Stimulated activated CD4-positive, alpha-beta T cell treated with anti-CD3 and anti-CD28 coated beads, Interleukin-2, amount 100 ng/mL, for 24 hours (primary cell): ENCODE measurements at regions not wholly inside any gene's neighbourhood (a gene's known extent, or its start where the extent isn't known, plus 50 kb on each side); places are given as distances from the start of the nearest gene placed in this dataset.

Experiments
- DNase-seq, 2 donors: peaks; one replicate each; pipeline ENCODE4 v3.0.0-alpha.2; 2020

DNA sequence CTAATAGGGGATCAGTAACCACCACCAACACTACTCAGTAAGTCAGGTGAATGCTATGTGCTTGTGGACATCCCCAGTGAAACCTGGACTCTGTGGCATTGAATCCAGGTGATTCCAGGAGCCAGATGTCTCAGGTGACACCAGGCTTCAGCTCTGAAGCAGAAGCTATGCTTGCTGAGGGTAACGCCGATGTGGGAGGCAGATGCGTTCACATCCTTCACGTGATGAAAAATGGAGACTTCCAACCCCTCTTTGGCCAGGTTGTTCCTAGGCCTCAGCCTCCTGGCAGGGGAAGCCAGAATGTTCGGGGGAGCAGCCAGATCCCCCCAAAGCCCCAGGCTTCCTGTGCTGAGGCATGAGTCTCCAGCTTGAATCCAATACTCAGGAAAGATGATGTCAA is 209.8 kb upstream of the PDE10A start:
- DNase-seq, result no peak

DNA sequence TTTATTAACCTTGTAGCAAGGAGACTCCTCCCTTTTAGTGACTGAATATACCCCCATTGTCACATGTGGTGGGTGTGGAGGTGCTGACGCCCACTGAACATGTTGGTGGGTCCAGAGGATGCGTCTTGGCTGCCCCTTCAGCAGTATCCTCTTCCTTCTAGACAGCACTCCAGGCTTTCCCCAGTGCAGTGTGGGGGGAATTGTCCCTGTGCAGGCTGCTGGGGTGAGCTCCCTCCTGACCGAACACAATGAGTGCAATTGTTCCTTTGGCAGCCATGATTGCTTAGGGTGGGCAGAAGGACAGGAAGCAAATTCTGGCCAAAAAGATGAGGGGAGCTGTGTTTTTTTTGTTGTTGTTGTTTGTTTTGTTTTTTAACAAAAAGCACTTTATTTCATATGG is 209.3 kb upstream of the PDE10A start:
- no peak for DNase-seq

DNA sequence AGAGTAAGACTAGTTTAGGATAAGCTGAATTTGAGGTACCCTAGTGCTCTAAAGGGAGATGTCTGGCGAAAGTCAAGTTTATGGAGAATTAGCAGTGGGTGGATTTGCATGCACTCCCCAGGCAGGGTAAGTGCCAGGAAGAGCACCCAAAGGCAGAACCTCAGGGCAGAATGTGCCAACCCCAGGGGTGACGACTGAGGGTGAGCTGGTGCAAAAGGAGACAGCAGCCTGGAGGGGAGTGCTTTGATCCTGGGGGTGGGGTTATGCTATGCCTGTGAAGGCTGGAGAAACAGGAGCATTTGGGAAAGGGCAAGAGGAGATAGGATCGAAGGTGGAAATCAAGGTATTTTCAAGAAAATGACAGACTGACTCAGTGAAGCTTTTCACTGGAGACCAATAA is 208.5 kb upstream of the PDE10A start:
- no peak for DNase-seq

DNA sequence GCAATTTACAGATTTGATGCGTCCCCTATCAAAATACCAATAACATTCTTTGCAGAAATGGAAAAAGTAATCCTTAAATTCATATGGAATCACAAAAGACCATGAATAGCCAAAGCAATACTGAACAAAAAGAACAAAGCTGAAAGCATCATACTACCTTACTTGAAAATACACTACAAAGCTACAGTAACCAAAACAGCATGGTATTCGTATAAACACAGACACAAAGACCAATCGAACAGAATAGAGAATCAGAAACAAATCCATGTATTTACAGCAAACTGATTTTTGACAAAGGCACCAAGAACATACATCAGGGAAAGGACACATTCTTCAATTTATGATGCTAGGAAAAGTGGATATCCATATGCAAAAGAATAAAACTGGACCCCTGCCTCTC is 206.5 kb upstream of the PDE10A start:
- DNase-seq, result no peak

DNA sequence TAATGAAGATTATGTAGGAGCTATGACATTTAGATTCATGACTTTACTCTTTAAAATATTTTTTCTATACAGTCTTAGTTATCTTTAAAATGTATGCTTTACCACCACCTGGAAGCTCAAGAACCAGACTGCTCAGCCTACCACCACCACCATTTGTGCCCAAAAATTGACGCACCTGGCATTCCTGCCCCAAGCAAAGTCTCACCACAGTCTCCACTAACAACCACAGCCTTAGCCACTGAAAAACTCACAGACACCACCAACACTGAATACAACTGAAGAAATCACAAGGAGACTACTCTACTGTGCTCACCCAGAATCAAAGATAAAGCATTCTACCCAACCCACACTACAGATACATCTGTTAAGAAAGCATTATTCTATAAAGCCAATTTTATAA is 201.9 kb upstream of the PDE10A start:
- no peak for DNase-seq

DNA sequence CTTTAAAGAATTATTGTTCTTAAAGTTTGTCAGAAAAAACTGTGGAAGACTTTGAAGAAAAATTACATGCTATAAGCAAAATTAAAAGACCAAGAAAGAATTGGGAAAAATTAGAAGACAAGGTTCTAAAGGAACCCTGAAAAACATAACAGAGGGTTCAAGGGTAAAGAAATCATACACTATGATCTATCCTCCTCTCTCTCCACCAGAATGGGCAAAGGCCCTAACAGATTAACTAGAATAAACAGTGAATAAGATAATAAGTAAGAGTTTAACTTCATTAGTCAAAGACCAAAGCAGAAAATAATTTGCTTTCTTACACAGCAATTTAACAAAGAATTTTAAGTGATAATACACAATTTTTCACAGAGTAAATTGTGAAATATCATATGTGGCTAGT is 201.2 kb upstream of the PDE10A start:
- no peak for DNase-seq

DNA sequence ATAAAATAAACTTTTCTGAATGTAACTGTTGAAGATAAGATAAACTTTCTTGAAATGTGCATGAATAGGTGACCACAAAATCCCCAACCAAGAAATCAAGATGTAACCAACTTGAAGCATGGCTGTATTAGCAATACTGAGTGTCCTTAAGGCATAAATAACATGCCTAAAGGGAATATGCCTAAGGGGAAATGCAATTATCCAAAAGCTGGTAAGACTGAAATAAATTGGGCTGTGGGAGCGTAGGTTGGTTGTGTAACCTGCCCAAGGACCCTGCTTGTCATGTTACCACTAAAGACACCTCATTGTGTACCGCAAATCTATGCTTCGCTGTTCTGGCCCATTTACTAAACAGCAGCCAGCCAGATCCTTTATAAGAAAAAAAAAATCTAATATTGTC is 200.8 kb upstream of the PDE10A start:
- DNase-seq, result no peak

DNA sequence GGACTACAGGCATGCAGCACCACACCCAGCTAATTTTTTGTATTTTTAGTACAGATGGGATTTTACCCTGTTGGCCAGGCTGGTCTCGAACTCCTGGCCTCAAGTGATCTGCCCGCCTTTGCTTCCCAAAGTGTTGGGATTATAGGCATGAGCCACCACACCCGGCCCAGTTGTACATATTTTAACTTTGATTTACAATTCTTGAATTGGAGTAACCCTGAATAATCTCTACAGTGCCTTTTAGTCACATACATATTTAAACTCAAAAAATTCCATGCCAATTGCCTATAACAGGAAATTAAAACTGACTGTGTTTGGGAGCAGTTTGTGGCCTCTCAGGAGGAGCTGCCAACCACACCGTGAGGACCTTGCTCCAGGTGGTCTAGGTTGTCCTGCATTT is 199.8 kb upstream of the PDE10A start:
- DNase-seq, result no peak

DNA sequence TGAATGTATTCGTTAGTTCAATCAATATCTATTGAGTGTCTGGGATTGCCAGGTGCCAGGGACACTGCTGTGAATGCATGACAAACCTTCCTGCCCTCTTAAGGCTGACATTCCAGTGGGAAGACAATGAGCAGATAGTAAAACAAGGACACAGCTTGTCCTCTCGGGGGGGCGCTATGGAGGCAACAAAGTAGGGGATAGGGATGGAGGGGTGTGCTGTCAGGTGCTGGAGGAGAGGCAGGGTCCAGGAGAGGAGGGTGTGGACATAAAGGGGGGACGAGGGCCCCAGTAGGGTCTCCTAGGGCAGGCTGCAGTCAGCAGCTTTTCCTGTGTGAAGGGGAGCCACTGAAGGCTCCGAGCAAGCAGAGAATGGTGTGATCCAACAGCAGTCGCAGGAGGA is 198.2 kb upstream of the PDE10A start:
- DNase-seq, result no peak

DNA sequence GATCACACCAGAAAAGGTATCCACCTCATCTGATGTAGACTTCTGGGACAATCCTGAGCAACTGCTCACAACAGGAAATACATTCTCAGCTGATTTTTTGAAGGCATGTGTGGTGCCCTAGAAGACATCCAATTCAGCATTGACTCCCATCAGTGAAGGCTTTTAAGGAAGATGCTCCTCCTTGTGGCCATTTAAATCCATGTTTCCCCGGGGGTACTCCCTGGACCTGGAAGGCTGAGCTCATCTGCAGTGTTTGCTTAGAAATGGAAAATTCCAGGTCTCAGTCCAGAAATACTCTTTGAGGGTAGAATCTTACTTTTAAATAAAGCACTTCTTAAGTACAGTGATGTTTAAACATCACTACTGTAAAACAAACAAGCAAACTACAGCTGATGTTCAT is 195.5 kb upstream of the PDE10A start:
- DNase-seq, result no peak

DNA sequence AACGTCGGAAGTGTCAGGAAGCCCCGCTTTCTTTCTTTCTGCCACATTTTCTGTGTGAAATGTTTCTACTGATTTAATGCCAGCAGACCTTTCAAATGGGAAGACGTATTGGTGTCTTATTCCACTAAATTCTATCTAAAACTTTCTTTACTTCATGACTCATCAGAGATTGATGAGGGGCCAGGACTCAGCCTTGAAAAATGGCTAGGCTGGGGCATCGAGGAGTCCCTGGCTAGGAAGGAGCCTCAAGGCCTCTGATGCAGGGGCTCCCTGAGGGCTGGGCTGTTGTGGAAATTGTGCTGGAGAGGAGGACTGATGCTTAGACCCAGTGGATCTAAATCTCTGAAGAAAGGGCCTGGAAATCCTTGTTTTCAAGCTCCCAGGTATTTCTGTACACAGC is 192.8 kb upstream of the PDE10A start:
- DNase-seq, result no peak

DNA sequence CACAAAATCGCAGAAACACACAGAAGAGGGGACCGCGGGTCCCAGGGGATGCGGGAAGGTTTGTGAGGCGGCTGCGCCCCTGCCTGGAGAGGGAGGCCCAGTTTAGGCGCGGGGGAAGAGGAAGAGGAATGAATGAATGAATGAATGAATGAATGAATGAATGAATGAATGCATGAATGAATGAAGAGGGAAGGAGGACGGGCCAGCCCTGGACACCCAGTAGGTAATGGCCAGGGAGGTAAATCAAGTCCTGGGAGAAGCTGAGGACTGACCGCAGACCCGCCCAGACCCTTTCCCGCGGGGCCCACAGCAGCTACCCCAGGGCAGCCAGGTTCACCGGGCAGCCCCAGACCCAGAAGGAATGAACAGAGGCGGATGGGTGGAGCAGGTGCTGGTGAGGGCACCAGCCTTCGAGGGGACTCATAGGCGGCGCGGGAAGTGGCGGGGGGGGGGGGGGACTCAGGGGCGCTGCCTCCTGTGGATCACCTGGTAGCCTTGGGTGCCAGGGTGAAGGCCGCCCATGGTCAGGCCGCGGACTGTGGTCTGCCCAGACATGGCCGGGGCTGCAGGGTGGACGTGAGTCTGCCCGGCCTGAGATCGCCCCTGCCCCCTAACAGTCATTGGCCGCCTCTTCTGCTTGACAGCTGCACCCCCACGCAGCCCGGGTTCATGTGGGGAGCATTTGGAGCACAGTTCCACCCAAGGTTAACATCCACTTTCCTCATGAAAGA is 192.0 kb upstream of the PDE10A start:
- DNase-seq, result no peak

DNA sequence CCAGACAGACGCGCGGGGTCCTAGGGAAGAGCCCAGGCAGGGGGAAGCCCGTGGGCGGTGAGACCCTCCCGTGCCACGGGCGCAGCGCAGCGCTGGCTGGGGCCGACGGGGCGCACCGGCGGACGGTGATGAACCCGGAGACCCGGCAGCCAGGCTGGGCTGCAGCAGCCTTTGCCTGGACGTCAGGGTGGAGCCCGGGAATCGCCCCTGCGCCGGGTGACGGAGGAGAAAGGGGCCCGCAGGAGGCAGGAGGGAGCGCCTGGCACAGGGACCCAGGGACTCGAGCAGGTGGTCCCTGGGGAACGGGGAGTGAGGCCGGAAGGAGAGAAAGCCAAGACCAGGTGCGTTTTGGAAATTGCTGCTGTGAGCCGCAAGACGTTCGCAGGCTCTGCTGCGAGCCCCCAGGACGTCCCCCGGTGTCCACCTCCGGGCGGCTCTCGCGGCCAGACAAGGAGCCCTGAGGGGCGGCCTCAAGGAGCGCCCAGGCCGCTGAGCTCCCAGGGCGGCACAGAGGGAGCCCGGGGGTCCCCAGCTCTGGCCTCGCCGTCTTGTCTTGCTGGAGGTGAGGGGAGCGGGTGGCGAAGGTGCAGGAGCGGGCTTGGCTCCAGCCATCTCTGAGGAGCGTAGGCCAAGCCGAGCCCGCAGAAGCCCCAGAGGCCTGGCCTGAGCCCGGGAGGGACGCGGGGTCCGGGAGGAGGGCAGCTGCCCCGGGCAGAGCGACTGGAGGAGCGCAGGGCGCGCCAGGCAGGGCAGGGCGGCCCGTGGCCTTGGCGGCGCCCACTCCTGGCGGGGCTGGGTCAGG is 191.2 kb upstream of the PDE10A start:
- DNase-seq, result no peak

DNA sequence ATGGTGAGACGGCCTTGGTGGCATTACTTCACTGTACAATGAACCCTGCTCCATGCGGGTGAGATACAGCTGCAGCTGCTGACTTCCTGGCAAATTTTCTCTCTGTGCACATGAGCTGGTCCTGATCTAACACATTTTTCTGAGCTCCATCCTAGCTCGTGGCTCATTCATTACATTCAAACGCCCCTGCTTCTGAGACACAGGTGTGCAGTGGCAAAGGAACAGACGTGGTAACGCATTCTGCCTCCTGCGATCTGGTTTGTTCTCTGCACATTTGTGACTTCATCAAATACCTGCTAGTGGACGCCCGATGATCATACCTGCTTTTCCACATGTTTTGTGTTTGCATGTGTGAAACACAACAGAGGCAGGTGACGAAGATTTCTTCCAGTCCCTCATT is 189.6 kb upstream of the PDE10A start:
- DNase-seq, result no peak

DNA sequence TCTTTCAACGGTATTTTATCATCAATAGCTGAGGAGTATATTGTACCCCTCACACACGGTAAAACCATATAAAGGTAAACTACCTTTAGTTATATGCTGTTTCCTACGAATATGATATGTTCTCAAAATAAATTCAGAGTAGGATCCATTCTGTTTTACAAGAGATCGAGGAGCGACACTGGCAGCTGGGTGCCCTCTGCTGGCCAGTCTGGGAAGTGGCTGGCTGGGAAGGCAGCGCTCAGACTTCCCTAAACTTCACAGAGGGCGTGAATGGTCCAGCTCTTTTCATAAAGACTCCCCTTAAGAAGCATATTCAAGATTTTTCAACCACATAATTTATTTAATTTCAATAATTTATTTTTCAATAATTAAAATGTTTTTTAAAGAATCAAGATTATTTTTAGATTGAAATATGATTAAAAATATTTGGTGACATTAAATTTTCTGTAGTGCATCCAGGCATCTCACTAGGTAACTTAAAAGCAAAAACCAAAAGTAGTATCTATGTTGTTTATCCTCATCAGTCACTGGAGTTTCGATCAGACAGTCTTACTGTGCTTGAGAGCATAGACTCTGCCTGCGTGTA is 187.5 kb upstream of the PDE10A start:
- DNase-seq, result peak; percentile 63 to 74

DNA sequence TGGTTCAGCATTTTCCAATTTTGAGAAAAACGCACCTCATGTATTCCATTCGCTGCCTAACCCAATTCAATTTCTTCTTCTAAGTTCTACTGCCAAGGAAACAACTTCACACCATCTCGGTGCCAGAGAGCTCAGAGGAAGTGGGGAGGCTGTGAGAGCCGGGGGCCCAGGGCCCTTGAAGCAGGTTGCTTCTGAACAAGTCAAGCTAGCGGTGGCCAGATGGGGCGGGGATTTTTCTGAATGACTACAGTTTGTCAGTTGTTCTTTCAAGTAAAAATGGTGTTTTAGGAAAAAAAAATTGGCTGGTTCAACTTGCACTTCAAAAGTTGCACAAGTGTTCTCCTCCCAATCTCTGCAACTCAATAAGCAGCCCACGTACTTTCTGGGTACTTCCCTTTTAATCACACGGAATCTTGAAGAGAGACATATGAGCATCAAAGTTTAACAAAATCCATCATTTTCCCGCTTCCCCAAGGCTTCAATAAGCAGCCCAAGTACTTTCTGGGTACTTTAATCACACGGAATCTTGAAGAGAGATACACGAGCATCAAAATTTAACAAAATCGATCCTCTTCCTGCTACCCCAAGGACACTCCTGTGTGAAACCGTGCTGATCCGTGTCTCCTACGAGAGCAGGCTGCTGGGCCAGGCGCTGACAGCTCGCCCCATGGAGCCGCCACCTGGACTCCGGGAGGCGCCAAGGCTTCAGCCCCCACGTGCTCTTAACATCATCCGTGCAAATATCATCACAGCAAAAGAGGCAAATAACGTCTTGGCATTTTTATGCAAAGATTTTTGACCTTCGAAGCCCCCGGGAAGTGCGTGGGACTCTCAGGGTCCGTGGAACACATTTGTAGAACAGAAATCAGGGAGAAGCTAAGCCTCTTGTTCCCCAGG is 186.7 kb upstream of the PDE10A start:
- no peak for DNase-seq

DNA sequence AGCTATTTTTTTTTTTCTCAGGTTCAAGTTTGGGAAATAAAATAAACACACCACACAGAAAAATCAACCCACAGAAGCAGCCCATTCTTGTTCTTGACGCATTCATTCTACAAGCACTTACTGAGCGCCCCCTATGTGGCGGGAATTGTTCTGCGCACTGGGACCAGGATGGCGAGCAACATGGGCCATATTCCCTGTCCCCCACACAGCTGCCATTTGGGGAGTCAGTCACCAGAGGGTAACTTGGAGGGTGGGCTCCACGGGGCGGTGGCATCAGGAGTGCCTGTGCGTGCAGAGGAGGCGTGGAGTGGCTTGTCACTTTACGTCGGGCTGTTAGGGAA is 185.0 kb upstream of the PDE10A start:
- DNase-seq, result no peak

DNA sequence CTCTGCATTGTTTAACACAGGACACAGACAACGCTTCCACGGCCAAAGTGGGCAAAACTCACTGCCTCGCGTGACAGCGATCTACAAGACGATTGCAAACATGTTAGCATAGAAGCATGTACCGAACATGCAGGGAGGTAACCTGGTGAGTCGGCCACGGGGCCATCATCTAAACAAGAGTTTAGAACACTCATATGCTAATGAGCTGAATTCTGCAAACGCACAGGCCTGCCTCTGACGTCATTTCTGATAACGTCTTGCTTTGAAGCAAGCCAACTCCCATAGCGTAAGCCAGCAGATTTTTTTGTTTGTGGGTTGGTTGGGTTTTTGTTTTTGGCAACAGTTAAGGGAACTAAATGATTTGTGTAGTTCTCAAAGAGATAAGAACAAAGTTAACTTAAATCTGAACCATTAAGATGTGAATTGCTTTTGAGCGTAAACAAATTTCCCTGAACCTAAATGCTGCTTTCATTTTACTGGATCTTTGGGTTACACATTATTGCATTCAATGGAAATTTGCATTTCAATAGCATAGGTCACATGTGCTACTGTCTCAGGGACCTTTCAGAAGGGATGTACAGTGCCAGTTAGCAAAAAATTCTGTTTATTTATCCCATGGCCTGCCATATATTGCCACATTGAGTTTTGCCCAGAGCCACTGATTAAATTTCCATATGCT is 184.5 kb upstream of the PDE10A start:
- DNase-seq, result no peak

DNA sequence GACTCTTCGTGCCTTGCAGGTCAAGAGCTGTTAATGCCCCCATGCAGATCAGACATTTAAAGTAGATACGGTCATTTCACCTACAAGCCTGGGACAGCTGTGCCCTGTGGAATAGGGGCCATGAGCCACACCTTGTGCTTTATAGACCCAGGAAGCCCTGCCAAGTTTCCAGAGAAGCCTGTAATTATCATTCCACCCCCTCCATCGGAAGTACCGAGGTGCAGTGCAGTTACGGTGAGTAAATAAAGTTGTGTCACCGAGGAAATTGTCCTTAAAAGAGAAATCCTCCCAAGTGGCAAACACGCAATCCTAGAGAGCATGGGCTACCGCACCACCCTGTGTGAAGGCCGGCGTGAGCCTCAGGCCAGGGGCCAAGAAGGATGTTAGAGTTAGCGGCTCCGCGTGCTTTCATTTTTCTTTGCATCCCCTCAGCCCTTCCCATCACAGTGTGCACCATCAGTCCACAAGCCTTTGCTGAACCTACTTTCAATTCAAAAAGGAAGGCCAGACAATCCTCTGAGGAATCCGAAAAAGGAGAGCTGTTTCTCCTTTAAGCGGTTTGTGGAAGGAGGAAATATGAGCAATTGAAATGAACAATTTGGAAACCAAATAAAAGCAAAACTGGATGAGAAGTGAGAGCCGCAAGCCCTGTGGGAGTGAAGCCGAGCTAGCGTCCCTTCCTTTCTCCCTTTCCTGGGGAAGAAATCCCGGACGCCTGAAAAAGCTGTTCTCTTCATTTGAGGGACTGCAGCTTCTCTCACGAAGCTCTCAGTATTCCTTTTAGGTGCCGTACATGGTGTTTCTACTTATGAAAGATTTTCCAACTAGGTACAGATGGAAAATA is 183.3 kb upstream of the PDE10A start:
- DNase-seq, result no peak

DNA sequence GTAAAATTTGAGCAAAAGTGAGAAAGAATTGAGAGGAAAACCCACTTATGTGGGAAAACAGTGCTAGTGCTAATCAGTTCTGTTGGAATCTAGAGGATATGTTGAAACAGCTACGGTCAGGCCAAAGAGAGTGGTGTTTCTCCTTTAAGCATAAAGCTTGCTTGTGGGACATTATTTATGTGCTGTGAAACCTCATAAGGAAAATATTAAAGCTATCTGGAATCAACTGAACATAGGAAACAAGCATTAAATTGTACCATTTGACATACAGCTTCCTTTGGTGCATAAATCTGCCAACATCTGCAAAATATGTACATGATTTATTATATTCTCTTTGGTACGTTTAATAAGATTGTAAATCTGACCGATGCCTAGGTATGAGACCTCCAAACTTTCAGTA is 182.5 kb upstream of the PDE10A start:
- no peak for DNase-seq

DNA sequence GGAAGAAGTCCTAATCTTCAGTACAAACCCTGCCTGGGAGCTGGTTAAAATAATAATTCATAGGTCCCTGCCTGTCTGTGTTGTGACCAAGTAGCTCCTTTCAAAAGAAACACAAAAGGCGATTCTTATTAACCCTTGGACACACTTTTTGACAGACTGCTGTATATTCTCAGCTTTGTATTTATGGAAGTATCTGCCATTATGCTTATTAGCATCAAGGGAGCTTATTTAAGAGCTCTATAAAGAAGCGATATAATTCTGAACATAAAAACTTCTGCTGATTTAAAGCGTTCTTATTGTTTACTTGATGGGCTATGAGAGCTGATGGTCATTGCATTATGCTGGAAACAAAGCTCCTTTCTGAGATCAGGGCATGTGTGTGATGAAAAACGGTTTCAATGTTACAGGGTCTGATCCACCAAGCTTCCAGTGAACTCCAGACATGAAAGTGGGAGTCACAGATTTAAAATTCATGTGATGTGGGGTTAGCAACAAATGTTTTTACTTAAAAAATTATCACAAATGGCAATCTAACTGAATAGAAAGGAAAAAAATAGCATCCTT is 181.8 kb upstream of the PDE10A start:
- DNase-seq, result no peak

DNA sequence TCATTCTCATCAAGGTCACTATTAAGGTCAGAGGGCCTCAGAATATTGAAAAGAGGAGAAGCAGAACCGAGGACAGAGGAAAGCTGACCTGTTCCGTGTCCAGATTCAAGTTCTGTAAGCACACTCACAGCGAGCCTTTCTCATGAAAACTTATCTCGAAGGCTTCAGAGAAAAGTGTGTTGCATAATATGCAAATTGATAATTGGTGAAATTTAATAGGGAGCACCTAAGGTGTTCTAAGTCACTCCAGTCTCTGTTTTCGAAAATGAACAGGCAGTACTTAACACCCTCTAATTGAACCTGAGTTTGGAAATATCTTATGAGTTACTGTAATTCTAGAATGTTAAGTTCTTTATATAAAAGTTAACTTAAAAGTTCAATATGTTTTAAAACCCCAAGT is 181.2 kb upstream of the PDE10A start:
- no peak for DNase-seq
